ENCODE measurements at regions not wholly inside any gene's neighbourhood (a gene's known extent, or its start where the extent isn't known, plus 50 kb on each side); places are given as distances from the start of the nearest gene placed in this dataset.

DNA sequence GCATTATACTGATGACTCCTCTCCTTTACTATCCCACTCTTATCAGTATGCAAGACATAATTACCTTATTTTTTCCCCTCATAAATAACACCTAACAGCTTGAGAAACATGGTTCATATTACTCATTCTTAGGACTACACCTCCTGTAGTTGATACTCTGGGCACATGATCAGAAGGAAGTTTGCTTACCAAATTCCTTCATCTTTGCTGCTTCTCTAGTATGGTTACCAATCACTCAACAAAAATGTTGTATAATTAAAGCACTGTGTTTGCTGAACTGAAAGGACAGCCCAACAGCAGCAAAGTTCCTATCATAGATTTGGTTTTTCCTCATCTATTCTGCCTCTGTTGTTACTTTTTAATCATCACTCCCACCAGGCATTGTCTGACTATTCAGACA, 586.3 kb downstream of the LRRIQ3 start:
- intact Hi-C loops (cut with micrococcal nuclease; ENCODE audit: unreplicated experiment): no loop called here
- no peaks in the 10 kb centered on the region for H3K9me3 Mint-ChIP-seq (ENCODE audit: unreplicated experiment)
- POLR2A ChIA-PET: no interaction called here

DNA sequence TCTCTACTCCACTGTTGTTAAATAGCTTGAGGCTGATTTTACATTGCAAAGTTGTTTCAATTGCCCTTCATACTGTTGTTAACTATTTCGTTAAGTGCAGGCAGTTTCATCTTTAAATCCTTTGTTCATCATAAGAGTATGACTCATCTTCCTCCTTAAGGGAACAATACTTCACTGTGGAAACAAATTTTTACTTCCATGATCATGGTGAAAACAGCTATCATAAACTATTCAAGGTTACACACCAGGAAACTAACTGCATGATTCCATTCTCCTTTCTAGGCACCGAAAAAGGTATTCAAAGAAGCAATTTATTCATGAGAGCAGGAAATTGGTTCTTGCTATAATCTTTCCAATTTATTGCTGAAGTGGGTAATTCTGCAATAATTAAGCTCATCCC, 593.2 kb downstream of the LRRIQ3 start:
- Histone ChIP-seq H3K27me3 (replicated peaks; ENCODE audit: control insufficient read depth, insufficient read depth, low read length) (no peaks in the 10 kb centered on the region), H3K4me3 (ENCODE audit: low read depth, low read length) (no peak overlapping the region), H3K36me3 (ENCODE audit: control insufficient read depth, insufficient read depth, low read length) (no peaks in the 10 kb centered on the region), H3K9me3 (no peaks in the 10 kb centered on the region), H3K4me1 (no peaks in the 10 kb centered on the region)
- intact Hi-C loops (cut with micrococcal nuclease; ENCODE audit: unreplicated experiment): no loop called here
- no peaks in the 10 kb centered on the region for H3K4me1 Mint-ChIP-seq (ENCODE audit: low read depth, unreplicated experiment)
- H3K27me3 Mint-ChIP-seq (ENCODE audit: insufficient read depth, unreplicated experiment): peaks cover 2% of the 10 kb centered on the region
- no peak overlapping the region for H3K27ac Mint-ChIP-seq (ENCODE audit: unreplicated experiment)
- ChIA-PET CTCF (no interaction called here), POLR2A (no interaction called here)
- TF ChIP-seq, protein P1, sequence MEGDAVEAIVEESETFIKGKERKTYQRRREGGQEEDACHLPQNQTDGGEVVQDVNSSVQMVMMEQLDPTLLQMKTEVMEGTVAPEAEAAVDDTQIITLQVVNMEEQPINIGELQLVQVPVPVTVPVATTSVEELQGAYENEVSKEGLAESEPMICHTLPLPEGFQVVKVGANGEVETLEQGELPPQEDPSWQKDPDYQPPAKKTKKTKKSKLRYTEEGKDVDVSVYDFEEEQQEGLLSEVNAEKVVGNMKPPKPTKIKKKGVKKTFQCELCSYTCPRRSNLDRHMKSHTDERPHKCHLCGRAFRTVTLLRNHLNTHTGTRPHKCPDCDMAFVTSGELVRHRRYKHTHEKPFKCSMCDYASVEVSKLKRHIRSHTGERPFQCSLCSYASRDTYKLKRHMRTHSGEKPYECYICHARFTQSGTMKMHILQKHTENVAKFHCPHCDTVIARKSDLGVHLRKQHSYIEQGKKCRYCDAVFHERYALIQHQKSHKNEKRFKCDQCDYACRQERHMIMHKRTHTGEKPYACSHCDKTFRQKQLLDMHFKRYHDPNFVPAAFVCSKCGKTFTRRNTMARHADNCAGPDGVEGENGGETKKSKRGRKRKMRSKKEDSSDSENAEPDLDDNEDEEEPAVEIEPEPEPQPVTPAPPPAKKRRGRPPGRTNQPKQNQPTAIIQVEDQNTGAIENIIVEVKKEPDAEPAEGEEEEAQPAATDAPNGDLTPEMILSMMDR (IDR thresholded peaks at IDR 0.05; ENCODE audit: insufficient read depth in 1 of 2, low read depth in 1 of 2, low read length in 1 of 2, severe bottlenecking in 1 of 2, unreplicated experiment in 1 of 2): no peak
- no peaks in the 10 kb centered on the region for H3K9me3 Mint-ChIP-seq (ENCODE audit: unreplicated experiment)
- H3K4me3 Mint-ChIP-seq (ENCODE audit: unreplicated experiment): no peak overlapping the region
- DNase-seq: no peak
- BruUV-seq (replicated peaks): no TSS peak
- H3K36me3 Mint-ChIP-seq (ENCODE audit: insufficient read depth, unreplicated experiment): no peaks in the 10 kb centered on the region

More for the DNA sequence above, 586.3 kb downstream of the LRRIQ3 start:
- Mint-ChIP-seq H3K27ac (ENCODE audit: unreplicated experiment) (no peak overlapping the region), H3K27me3 (ENCODE audit: insufficient read depth, unreplicated experiment) (no peaks in the 10 kb centered on the region), H3K4me3 (ENCODE audit: unreplicated experiment) (no peak overlapping the region), H3K4me1 (ENCODE audit: low read depth, unreplicated experiment) (no peaks in the 10 kb centered on the region), H3K36me3 (ENCODE audit: insufficient read depth, unreplicated experiment) (no peaks in the 10 kb centered on the region)
- TF ChIP-seq, protein P1 (IDR thresholded peaks at IDR 0.05; ENCODE audit: insufficient read depth in 1 of 2, low read depth in 1 of 2, low read length in 1 of 2, severe bottlenecking in 1 of 2, unreplicated experiment in 1 of 2): no peak
- CTCF ChIA-PET: interaction anchor here (0.6 kb wide), 1 partner anchor 305 kb away, joined by 3 read pairs; no protein-coding TSS in a partner anchor
- H3K36me3 ChIP-seq (ENCODE audit: control insufficient read depth, insufficient read depth, low read length): no peaks in the 10 kb centered on the region
- no peak overlapping the region for H3K4me3 ChIP-seq (ENCODE audit: low read depth, low read length)
- no peak for DNase-seq
- H3K4me1 ChIP-seq: no peaks in the 10 kb centered on the region
- no peaks in the 10 kb centered on the region for H3K9me3 ChIP-seq
- no TSS peak for BruUV-seq (replicated peaks)
- no peaks in the 10 kb centered on the region for H3K27me3 ChIP-seq (replicated peaks; ENCODE audit: control insufficient read depth, insufficient read depth, low read length)

DNA sequence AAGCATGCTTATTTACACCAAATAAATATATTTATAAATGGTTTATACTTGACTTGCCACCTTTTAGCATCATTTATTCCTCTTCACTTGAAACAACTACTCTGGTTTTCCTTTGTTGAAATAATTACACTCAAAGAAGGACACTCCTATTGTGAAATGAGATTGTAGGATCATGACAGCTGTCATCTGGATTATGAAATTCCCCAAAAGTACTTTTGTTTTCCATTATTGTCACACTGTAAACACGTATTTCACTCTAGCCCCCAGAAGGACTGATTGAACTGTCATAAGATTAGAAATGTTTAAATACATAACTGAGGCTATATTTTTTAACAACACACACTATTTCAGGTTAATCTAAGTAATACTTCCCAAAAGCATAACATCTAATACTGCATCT, 593.8 kb downstream of the LRRIQ3 start:
- CTCF ChIA-PET: no interaction called here
- DNase-seq: no peak
- Histone ChIP-seq H3K4me3 (ENCODE audit: low read depth, low read length) (no peak overlapping the region), H3K4me1 (no peaks in the 10 kb centered on the region), H3K9me3 (no peaks in the 10 kb centered on the region), H3K27me3 (replicated peaks; ENCODE audit: control insufficient read depth, insufficient read depth, low read length) (no peaks in the 10 kb centered on the region), H3K36me3 (ENCODE audit: control insufficient read depth, insufficient read depth, low read length) (no peaks in the 10 kb centered on the region)
- no TSS peak for BruUV-seq (replicated peaks)
- intact Hi-C loops (cut with micrococcal nuclease; ENCODE audit: unreplicated experiment): no loop called here
- TF ChIP-seq, protein P1 (IDR thresholded peaks at IDR 0.05; ENCODE audit: insufficient read depth in 1 of 2, low read depth in 1 of 2, low read length in 1 of 2, severe bottlenecking in 1 of 2, unreplicated experiment in 1 of 2): no peak
- Mint-ChIP-seq H3K4me1 (ENCODE audit: low read depth, unreplicated experiment) (no peaks in the 10 kb centered on the region), H3K4me3 (ENCODE audit: unreplicated experiment) (no peak overlapping the region), H3K9me3 (ENCODE audit: unreplicated experiment) (no peaks in the 10 kb centered on the region), H3K27me3 (ENCODE audit: insufficient read depth, unreplicated experiment) (peaks cover 2% of the 10 kb centered on the region), H3K27ac (ENCODE audit: unreplicated experiment) (no peak overlapping the region), H3K36me3 (ENCODE audit: insufficient read depth, unreplicated experiment) (no peaks in the 10 kb centered on the region)
- POLR2A ChIA-PET: no interaction called here
